ENCODE measurements at regions not wholly inside any gene's neighbourhood (a gene's known extent, or its start where the extent isn't known, plus 50 kb on each side); places are given as distances from the start of the nearest gene placed in this dataset.

DNA sequence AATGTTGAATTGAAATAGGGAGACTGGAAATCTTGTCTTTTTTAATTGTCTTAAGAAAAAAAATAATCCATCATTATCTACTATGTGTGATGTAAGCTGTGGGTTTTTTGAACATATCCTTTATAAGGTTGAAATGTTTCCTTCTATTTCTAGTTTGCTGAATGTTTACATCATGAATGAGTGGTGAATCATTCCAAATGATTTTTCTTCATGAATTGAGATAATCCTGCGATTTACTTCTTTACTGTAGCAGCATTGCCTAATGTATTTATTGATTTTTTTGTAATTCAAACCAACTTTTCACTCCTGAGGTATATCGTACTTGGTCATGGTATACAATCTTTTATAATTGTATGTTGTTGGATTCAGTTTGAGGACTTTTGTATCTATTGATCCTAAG is 607.6 kb upstream of the PFKP start:
- TF ChIP-seq CTCF (IDR thresholded peaks at IDR 0.05; ENCODE audit: poor library complexity) (no peak), EZH2 (IDR thresholded peaks at IDR 0.05; ENCODE audit: borderline replicate concordance) (no peak), EZH2phosphoT487 (IDR thresholded peaks at IDR 0.05; ENCODE audit: low read depth, severe bottlenecking, unreplicated experiment) (no peak)
